Dendritic cell treated with granulocyte-macrophage colony-stimulating factor and Interleukin-4, amounts not matched to agents 40 ng/mL and 50 ng/mL, for 4 days (primary cell): ENCODE measurements at regions not wholly inside any gene's neighbourhood (a gene's known extent, or its start where the extent isn't known, plus 50 kb on each side); places are given as distances from the start of the nearest gene placed in this dataset.

ENCODE experiments used
- H3K27ac Mint-ChIP-seq: one replicate; pipeline ENCODE4 v1.8.0; 2022; ENCODE audit warnings: mild to moderate bottlenecking, mixed read lengths
- H3K27me3 Mint-ChIP-seq: one replicate; pipeline ENCODE4 v1.8.0; 2022; ENCODE audit warnings: mild to moderate bottlenecking, mixed read lengths
- H3K36me3 Mint-ChIP-seq: one replicate; pipeline ENCODE4 v1.8.0; 2022; ENCODE audit warnings: low read depth, mixed read lengths
- H3K4me1 Mint-ChIP-seq: one replicate; pipeline ENCODE4 v1.8.0; 2022; ENCODE audit warnings: low read depth, mixed read lengths
- H3K4me3 Mint-ChIP-seq: one replicate; pipeline ENCODE4 v1.8.0; 2022; ENCODE audit warnings: mild to moderate bottlenecking, moderate library complexity, mixed read lengths
- H3K9me3 Mint-ChIP-seq: one replicate; pipeline ENCODE4 v1.8.0; 2022; ENCODE audit warnings: mixed read lengths
- intact Hi-C: fragments of 100-400 bp; cut with micrococcal nuclease; formaldehyde crosslinking; loops from one replicate; pipeline ENCODE4 v1.15.0; 2022

DNA sequence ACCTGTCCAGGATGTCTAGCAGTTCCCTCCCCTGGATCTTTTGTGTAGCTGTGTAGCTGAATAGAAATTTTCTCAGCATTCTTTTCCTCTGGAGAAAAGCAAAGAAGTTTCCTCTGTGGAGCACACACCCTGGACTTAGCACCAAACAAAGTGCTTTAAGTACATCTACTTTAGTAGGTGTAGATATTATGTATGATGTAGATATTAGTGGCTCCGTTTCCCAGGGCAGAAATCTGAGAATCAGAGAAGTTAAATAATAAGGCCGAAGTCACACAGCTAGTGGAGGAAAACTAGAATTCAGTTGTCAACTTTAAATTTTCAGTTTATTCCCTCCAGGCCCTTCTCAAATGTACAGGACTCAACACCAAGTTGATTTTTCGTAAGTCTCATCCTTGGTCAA, 401.7 kb upstream of the NR2F2 start:
- intact Hi-C loops, result no loop called here
- Mint-ChIP-seq H3K36me3 (no peaks in the 10 kb centered on the region), H3K27me3 (no peaks in the 10 kb centered on the region), H3K4me3 (no peak overlapping the region), H3K27ac (no peak overlapping the region), H3K9me3 (no peaks in the 10 kb centered on the region), H3K4me1 (no peaks in the 10 kb centered on the region)

DNA sequence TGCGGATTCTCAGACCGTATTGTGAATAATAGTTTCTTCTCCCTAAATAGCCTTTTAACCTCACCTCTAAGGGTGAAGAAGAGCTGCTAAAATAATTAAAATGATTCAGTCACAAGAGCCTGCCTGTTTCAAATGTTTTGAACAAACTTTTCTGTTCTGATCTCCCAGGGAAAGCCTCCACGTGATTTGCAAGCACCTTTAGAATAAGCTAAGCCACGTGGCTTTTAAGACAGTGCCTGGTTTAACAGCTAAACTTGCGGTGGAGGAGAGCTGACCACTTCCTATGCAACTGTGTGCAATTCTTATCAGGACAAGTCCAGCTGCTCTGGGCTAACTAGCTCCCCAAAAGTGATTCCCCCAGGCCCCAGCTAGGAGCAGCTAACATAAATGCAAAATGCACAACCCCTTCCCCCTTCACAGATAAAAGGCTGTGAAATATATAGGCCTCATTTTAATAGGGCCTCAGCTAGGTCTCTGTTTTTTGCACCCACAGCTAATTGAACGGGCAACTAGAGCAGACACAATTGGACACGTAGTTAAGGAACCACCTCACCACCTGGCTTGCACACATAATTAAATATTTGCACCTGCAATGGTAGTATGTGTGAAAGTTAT, 401.2 kb upstream of the NR2F2 start:
- H3K27ac Mint-ChIP-seq, result no peak overlapping the region
- no peaks in the 10 kb centered on the region for H3K9me3 Mint-ChIP-seq
- no peaks in the 10 kb centered on the region for H3K36me3 Mint-ChIP-seq
- H3K27me3 Mint-ChIP-seq, result no peaks in the 10 kb centered on the region
- no peaks in the 10 kb centered on the region for H3K4me1 Mint-ChIP-seq
- intact Hi-C loops, result no loop called here
- no peak overlapping the region for H3K4me3 Mint-ChIP-seq

DNA sequence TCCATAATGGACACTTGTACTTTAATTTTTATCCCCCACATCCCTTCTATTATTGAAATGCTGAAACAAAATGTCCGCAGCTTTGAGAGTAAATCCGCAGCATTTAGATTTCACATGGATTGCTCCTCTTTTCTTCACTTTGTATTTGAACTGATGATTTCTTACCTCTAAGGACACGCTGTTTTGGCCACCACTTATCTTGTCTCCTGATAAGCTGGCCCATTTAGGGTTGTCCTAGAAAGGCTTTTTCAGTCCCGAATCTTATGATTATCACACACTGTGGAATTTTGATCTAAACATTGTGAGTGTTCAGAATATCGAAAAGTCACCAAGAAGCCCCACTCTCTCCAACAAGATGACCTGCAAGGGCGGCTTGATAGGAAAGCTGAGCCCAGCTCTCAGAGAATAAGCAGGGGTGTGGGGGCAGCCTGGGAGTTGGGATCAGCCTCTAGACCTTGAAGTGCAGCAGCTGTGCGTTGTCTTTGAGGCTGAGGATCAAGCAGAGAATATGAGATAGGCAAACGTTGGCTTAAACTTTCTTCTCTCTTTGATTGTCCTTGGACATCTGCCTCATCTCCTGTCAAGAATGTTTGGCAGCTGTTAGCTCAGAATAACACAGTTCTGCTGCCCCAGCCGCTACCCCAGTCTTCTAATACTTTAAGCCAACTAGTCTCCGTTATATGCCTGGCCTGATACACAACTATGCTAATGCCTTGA, 399.7 kb upstream of the NR2F2 start:
- no peak overlapping the region for H3K27ac Mint-ChIP-seq
- no peaks in the 10 kb centered on the region for H3K36me3 Mint-ChIP-seq
- H3K4me3 Mint-ChIP-seq, result no peak overlapping the region
- H3K9me3 Mint-ChIP-seq, result no peaks in the 10 kb centered on the region
- intact Hi-C loops, result no loop called here
- no peaks in the 10 kb centered on the region for H3K27me3 Mint-ChIP-seq
- no peaks in the 10 kb centered on the region for H3K4me1 Mint-ChIP-seq

DNA sequence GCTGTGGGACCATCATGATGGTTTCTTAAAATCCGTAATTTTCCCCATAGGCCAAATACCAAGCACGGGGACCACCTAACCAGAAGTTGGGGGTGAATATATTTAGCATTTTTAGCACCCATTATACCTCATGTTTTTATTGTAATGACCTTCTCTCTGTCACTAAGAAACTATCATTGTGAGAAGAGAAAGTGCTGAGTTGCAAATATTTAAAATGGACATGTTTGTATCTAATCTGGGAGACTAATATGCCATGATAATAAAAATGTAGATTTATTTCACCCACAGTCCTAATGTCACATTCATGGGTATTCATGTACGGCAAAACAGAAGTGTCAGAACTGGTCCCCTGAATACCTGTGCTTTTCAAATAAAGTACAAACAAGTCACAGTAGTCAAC, 398.9 kb upstream of the NR2F2 start:
- Mint-ChIP-seq H3K36me3 (no peaks in the 10 kb centered on the region), H3K4me1 (no peaks in the 10 kb centered on the region), H3K27me3 (no peaks in the 10 kb centered on the region), H3K4me3 (no peak overlapping the region), H3K27ac (no peak overlapping the region), H3K9me3 (no peaks in the 10 kb centered on the region)
- intact Hi-C loops, result no loop called here

DNA sequence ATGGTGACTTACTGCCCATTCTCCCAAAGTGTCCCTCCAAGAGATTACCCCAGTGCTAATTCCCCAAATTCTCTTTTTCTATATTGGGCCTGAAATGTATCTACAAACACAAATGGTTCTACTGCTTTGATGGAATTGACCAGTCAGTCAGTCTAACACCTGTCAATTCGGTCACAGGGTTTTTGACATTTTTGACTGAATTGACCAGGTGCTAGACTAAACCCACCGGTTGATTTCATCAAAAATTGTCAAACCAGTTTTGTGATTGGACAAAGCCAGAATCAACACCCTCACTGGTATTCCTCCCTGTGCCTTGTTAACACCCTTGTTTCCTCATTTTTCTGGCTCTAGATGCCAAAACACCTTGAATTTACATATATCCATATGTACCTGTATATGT, 398.4 kb upstream of the NR2F2 start:
- intact Hi-C loops, result no loop called here
- Mint-ChIP-seq H3K4me3 (no peak overlapping the region), H3K27me3 (no peaks in the 10 kb centered on the region), H3K9me3 (no peaks in the 10 kb centered on the region), H3K27ac (no peak overlapping the region), H3K4me1 (no peaks in the 10 kb centered on the region), H3K36me3 (no peaks in the 10 kb centered on the region)

DNA sequence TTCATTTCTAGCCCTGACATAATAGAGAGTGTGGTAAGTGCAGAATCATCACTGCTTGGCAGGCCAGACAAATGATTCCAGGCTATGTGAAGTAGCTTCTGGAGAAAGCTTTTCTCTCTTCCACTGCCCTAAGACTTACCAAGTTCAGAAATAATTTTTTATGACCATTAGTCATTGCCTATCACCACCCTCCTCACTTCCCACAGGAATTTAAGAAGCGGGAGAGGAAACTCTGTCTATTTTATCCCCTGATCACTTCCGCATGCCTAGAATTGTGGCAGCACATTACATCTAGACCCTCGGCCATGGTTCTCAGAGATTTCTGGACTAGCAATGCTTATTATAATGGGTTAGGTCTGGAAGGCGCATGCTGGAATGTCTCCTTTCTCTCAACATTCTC, 397.8 kb upstream of the NR2F2 start:
- Mint-ChIP-seq H3K36me3 (no peaks in the 10 kb centered on the region), H3K4me1 (no peaks in the 10 kb centered on the region), H3K4me3 (no peak overlapping the region), H3K27ac (no peak overlapping the region), H3K27me3 (no peaks in the 10 kb centered on the region), H3K9me3 (no peaks in the 10 kb centered on the region)
- intact Hi-C loops, result no loop called here

DNA sequence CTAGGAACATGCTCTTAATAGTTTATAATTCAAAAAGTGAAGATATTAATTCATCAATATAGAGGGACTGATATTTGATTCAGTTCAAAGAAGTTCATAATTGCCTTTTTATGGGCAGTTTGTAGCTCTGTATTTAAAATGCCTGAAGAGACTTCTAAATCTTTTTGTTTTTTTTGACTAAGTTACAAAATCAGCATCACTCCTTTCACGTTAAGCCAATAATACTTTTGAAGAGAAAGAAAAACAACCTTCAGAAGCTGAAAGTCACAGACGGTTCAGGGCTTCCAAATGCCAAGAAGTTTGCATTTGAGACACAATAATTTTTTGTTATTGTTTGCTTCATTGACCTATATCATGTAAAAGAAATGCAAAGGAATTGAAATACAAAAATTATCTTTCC, 394.6 kb upstream of the NR2F2 start:
- Mint-ChIP-seq H3K9me3 (peaks cover 10% of the 10 kb centered on the region), H3K27ac (no peak overlapping the region), H3K36me3 (no peaks in the 10 kb centered on the region), H3K4me1 (no peaks in the 10 kb centered on the region), H3K4me3 (no peak overlapping the region), H3K27me3 (no peaks in the 10 kb centered on the region)
- intact Hi-C loops, result no loop called here

DNA sequence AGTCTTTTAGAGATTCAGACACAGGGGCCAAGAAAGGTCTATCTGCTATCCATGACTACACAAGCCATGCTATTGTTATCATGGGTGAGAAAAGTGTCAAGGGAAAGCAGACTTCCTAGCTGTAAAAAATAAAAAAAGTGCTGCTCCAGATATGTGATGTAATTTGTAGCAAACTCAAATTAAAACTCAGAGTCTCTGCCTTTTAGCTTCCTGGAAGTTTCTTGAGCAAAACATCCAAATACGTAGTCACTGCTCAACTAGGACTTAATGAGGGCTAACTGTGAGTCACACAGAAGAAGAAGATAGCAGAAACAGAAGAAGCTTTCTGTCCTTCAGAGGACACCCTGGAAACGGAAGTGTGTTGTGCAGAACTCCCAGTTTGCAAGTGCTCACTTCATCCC, 393.4 kb upstream of the NR2F2 start:
- Mint-ChIP-seq H3K36me3 (no peaks in the 10 kb centered on the region), H3K4me3 (no peak overlapping the region), H3K27ac (no peak overlapping the region), H3K4me1 (no peaks in the 10 kb centered on the region), H3K27me3 (no peaks in the 10 kb centered on the region), H3K9me3 (peaks cover 10% of the 10 kb centered on the region)
- intact Hi-C loops, result no loop called here

DNA sequence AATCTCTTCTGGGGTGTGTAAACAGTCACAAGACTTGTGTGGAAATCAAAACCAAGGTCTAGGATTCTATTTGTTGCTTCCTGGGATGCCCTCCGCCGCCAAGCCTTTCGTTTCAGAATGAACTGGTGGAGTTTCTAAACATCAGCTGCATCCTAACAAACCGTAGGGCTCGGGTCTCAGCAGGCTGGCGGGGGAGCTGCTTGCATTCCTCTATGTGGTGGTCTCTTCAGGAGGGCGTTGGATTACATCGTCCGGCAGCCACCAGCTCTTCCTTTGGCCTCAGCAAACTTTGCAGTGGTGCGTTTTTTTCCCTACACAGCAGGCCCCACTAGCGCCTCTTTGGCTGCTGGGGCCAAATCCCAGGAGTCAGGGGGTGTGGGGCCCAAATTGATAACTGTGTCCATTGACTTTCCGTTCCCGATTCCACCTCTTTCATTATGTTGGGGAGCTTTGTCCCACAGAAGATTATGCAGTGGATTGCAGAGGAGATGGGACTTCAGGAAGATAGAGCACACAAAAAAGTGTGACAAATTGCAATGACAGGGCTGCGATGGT, 390.0 kb upstream of the NR2F2 start:
- Mint-ChIP-seq H3K4me3 (no peak overlapping the region), H3K27me3 (no peaks in the 10 kb centered on the region), H3K4me1 (no peaks in the 10 kb centered on the region), H3K27ac (no peak overlapping the region), H3K36me3 (no peaks in the 10 kb centered on the region), H3K9me3 (peaks cover 10% of the 10 kb centered on the region)
- intact Hi-C loops, result no loop called here

DNA sequence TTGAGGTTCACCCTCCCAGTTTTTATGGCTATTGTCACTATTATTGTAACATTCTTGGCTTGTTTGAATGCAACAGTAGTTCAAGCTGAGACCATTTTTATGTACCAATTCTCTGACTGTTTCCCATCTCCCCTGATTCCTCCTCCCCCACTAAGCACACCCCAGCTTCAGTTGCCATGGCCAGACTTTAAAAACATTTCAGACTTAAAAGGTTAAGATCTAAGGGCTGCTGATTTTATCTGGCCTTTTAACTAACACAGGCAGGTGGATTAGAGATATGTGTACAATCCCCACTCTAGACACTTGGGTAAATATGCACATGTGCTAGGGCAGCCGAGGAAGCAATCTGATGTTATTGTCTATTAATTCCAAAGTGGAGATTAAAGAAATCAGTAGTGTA, 386.3 kb upstream of the NR2F2 start:
- Mint-ChIP-seq H3K27me3 (no peaks in the 10 kb centered on the region), H3K27ac (no peak overlapping the region), H3K9me3 (no peaks in the 10 kb centered on the region), H3K4me3 (no peak overlapping the region), H3K4me1 (no peaks in the 10 kb centered on the region), H3K36me3 (no peaks in the 10 kb centered on the region)
- intact Hi-C loops, result no loop called here

DNA sequence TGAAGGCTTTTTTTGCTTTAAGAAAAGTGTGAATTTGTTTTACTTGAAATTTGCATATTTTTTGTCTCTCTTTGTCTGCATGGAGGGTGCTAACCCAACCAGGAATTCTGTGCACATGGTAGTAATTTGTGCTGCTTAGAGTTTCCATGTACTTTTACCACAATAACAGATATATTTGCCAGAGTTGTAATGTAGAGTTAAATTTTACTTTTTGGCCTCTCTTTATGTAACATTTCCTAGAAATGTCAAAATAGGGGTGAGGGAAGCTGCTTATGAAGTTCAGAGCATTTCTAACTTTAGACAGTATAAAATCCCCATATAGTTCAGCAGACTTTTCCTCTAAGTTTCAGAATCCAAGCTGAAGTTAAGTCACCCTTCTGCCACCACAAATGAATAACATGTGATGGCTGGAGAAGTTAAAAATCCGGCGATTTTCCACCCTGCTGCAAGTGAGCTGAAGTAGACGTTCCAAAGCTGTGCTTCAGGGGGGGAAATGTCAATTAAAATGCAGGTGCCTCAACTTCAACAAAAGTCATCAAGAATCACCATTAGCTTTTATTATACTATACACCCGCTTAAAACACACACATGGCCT, 385.7 kb upstream of the NR2F2 start:
- H3K27ac Mint-ChIP-seq, result no peak overlapping the region
- H3K4me1 Mint-ChIP-seq, result no peaks in the 10 kb centered on the region
- no peaks in the 10 kb centered on the region for H3K9me3 Mint-ChIP-seq
- no peaks in the 10 kb centered on the region for H3K27me3 Mint-ChIP-seq
- intact Hi-C loops, result no loop called here
- H3K4me3 Mint-ChIP-seq, result no peak overlapping the region
- H3K36me3 Mint-ChIP-seq, result no peaks in the 10 kb centered on the region

DNA sequence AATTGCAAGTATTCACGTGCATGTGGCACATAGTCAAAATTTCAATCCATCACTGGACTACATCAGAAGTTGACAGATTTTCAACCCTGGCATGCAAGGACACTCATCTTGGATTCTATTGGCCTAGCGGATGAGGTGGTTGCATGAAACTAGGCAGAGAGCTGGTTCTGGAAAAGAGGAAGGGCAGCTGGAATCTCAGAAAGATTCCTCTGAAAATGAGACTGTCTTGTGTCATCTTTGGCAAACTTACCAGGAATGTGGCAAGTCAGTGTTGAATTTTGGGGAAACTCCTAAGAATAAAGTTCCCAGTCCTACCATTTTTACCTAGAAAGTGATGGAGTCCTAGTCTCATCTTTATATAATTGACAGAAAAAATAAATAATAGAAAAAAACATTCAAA, 384.3 kb upstream of the NR2F2 start:
- H3K4me1 Mint-ChIP-seq, result no peaks in the 10 kb centered on the region
- H3K27ac Mint-ChIP-seq, result no peak overlapping the region
- intact Hi-C loops, result no loop called here
- H3K4me3 Mint-ChIP-seq, result no peak overlapping the region
- H3K9me3 Mint-ChIP-seq, result no peaks in the 10 kb centered on the region
- no peaks in the 10 kb centered on the region for H3K27me3 Mint-ChIP-seq
- no peaks in the 10 kb centered on the region for H3K36me3 Mint-ChIP-seq

DNA sequence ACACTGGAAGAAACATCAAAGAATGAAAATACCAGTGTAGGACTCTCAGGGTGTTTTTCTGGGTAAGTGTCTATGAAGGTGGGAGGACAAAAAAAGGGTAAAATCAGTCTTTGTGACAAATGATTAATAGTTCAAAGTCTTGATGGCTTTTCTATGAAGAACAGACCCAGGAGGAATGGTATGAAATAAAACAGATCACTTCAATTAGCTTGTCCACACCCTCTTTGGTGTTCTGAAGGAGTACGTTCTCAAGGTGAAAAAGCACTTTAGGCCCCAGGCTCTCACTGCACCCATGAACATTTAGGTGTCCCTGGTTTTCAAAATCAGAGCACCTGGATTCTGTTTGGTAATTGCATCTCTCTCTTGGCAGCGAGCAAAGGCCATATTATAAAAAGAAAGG, 383.6 kb upstream of the NR2F2 start:
- no peaks in the 10 kb centered on the region for H3K27me3 Mint-ChIP-seq
- peaks cover under 1% of the 10 kb centered on the region for H3K9me3 Mint-ChIP-seq
- no peak overlapping the region for H3K4me3 Mint-ChIP-seq
- no peaks in the 10 kb centered on the region for H3K4me1 Mint-ChIP-seq
- intact Hi-C loops, result no loop called here
- no peak overlapping the region for H3K27ac Mint-ChIP-seq
- H3K36me3 Mint-ChIP-seq, result no peaks in the 10 kb centered on the region

DNA sequence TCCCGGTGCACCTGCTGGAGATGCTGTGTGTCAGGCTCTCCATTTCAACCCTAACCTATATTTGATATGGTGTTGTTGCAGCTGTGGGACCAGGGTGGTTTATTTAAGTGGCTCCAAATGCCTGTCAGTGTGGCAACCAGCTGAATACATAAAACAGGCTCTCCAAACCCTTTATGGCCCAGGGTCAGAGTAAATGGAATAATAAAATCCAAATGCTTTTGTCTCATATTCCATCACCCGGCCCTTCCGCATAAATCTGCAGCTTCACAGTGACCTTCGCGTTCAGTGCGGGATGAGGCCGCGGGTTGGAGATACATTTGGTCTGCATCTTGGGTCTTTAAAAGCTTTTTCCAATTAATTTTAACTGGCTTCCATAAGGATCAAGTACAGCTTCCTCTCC, 382.1 kb upstream of the NR2F2 start:
- Mint-ChIP-seq H3K9me3 (peaks cover 16% of the 10 kb centered on the region), H3K36me3 (no peaks in the 10 kb centered on the region), H3K27ac (no peak overlapping the region), H3K4me1 (no peaks in the 10 kb centered on the region), H3K4me3 (no peak overlapping the region), H3K27me3 (no peaks in the 10 kb centered on the region)
- intact Hi-C loops, result no loop called here
